SK-N-SH treated with all-trans-retinoic acid at 6 μM for 48 hours (cell line): ENCODE measurements at regions not wholly inside any gene's neighbourhood (a gene's known extent, or its start where the extent isn't known, plus 50 kb on each side); places are given as distances from the start of the nearest gene placed in this dataset.

Experiments used
- ATAC-seq: fragments of 200-7000 bp; cut with Tn5 transposase; 3 replicates; pipeline ENCODE4 v1.9.1; 2020; ENCODE audit warnings: mild to moderate bottlenecking, moderate library complexity
- ARNTL ChIP-seq: fragments of 450-650 bp; formaldehyde crosslinking; IDR thresholded peaks from 2 replicates; pipeline ENCODE4 v1.5.0; 2020; ENCODE audit warnings: low read depth, mild to moderate bottlenecking, moderate library complexity, borderline replicate concordance
- BACH2 ChIP-seq: fragments of 250-450 bp; sonication (Bioruptor Pico); IDR thresholded peaks from 2 replicates; pipeline ENCODE4 v1.9.0; 2021; ENCODE audit warnings: mild to moderate bottlenecking, borderline replicate concordance
- CREB5 ChIP-seq: fragments of 250-450 bp; sonication (Bioruptor Pico); IDR thresholded peaks from 2 replicates; pipeline ENCODE4 v1.5.1; 2020; ENCODE audit warnings: low read depth, mild to moderate bottlenecking, moderate library complexity
- CSRNP3 ChIP-seq: fragments of 250-450 bp; sonication (Bioruptor Pico); IDR thresholded peaks from 2 replicates; pipeline ENCODE4 v1.5.1; 2021; ENCODE audit warnings: mild to moderate bottlenecking, moderate library complexity
- GLIS3 ChIP-seq: fragments of 250-450 bp; sonication (Bioruptor Pico); IDR thresholded peaks from 2 replicates; pipeline ENCODE4 v1.5.0; 2020; ENCODE audit warnings: mild to moderate bottlenecking, moderate library complexity
- ISL1 ChIP-seq: fragments of 250-450 bp; sonication (Bioruptor Pico); IDR thresholded peaks from 2 replicates; pipeline ENCODE4 v2.1.2; 2022; ENCODE audit warnings: mild to moderate bottlenecking, moderate library complexity
- OSR1 ChIP-seq: fragments of 250-450 bp; sonication (Bioruptor Pico); IDR thresholded peaks from 2 replicates; pipeline ENCODE4 v1.8.0; 2022; ENCODE audit warnings: moderate library complexity, mild to moderate bottlenecking, inconsistent platforms
- PATZ1 ChIP-seq: fragments of 250-450 bp; sonication (Bioruptor Pico); IDR thresholded peaks from 2 replicates; pipeline ENCODE4 v1.8.0; 2020; ENCODE audit warnings: mild to moderate bottlenecking, moderate library complexity, borderline replicate concordance
- POU6F1 ChIP-seq: fragments of 250-450 bp; sonication (Bioruptor Pico); IDR thresholded peaks from 2 replicates; pipeline ENCODE4 v1.8.0; 2021; ENCODE audit warnings: low read depth, mild to moderate bottlenecking, moderate library complexity, borderline replicate concordance
- RARB ChIP-seq: fragments of 250-450 bp; sonication (Bioruptor Pico); IDR thresholded peaks from 2 replicates; pipeline ENCODE4 v1.8.0; 2021; ENCODE audit warnings: mild to moderate bottlenecking, moderate library complexity
- SNAI2 ChIP-seq: fragments of 250-450 bp; sonication (Bioruptor Pico); IDR thresholded peaks from 2 replicates; pipeline ENCODE4 v1.5.0; 2020; ENCODE audit warnings: mild to moderate bottlenecking, moderate library complexity
- TCF4 ChIP-seq: fragments of 250-450 bp; sonication (Bioruptor Pico); IDR thresholded peaks from 2 replicates; pipeline ENCODE4 v1.8.0; 2021; ENCODE audit warnings: mild to moderate bottlenecking, moderate library complexity, borderline replicate concordance
- TOX ChIP-seq: fragments of 250-450 bp; sonication (Bioruptor Pico); IDR thresholded peaks from 2 replicates; pipeline ENCODE4 v1.8.0; 2021; ENCODE audit warnings: mild to moderate bottlenecking, moderate library complexity, borderline replicate concordance
- TSHZ2 ChIP-seq: fragments of 250-450 bp; sonication (Bioruptor Pico); IDR thresholded peaks from 2 replicates; pipeline ENCODE4 v1.5.0; 2020; ENCODE audit warnings: mild to moderate bottlenecking, moderate library complexity
- ZC3H10 ChIP-seq: fragments of 250-450 bp; sonication (Bioruptor Pico); IDR thresholded peaks from 2 replicates; pipeline ENCODE4 v1.5.1; 2021; ENCODE audit warnings: mild to moderate bottlenecking, moderate library complexity
- ZFP3 ChIP-seq: fragments of 250-450 bp; sonication (Bioruptor Pico); IDR thresholded peaks from 2 replicates; pipeline ENCODE4 v1.5.0; 2020; ENCODE audit warnings: mild to moderate bottlenecking, moderate library complexity
- ZFP30 ChIP-seq: fragments of 450-650 bp; formaldehyde crosslinking; IDR thresholded peaks from 2 replicates; pipeline ENCODE4 v1.5.0; 2022; ENCODE audit warnings: mild to moderate bottlenecking, moderate library complexity
- ZNF70 ChIP-seq: fragments of 450-650 bp; formaldehyde crosslinking; IDR thresholded peaks from 2 replicates; pipeline ENCODE4 v1.5.0; 2020; ENCODE audit warnings: mild to moderate bottlenecking, moderate library complexity

GRCh38 chr7:132004529-132004928, 448.1 kb upstream of the PODXL start:
- TF ChIP-seq CREB5 (CRISPR knock-in tag) (no peak), RARB (CRISPR knock-in tag) (no peak), BACH2 (CRISPR knock-in tag) (no peak), OSR1 (no peak), ZC3H10 (no peak), ZFP30 (CRISPR knock-in tag) (no peak), TOX (CRISPR knock-in tag) (0 out of 2 replicates have a peak, but pooled peaks have one; percentile 51)
- peak; percentile 98 for ATAC-seq

GRCh38 chr7:132002343-132002968, 446.0 kb upstream of the PODXL start:
- no peak for ATAC-seq
- TF ChIP-seq OSR1 = no peak
- TF ChIP-seq ZFP3 (CRISPR knock-in tag) = no peak
- TF ChIP-seq ISL1 = no peak
- no peak for TF ChIP-seq BACH2 (CRISPR knock-in tag)
- no peak for TF ChIP-seq TCF4 (CRISPR knock-in tag)
- TF ChIP-seq TOX (CRISPR knock-in tag) = no peak
- no peak for TF ChIP-seq PATZ1 (CRISPR knock-in tag)
- TF ChIP-seq POU6F1 (CRISPR knock-in tag) = no peak
- TF ChIP-seq GLIS3 (CRISPR knock-in tag) = no peak
- no peak for TF ChIP-seq CSRNP3 (CRISPR knock-in tag)
- TF ChIP-seq ZFP30 (CRISPR knock-in tag) = no peak
- no peak for TF ChIP-seq ARNTL (CRISPR knock-in tag)
- TF ChIP-seq RARB (CRISPR knock-in tag) = no peak
- TF ChIP-seq, all 23 proteins: peak for 0

- TF ChIP-seq TOX (CRISPR knock-in tag) (no peak), ZFP3 (CRISPR knock-in tag) (no peak), ZNF70 (CRISPR knock-in tag) (no peak), CREB5 (CRISPR knock-in tag) (no peak), PATZ1 (CRISPR knock-in tag) (no peak), BACH2 (CRISPR knock-in tag) (no peak), RARB (CRISPR knock-in tag) (no peak), ISL1 (no peak), POU6F1 (CRISPR knock-in tag) (no peak), TSHZ2 (CRISPR knock-in tag) (no peak), GLIS3 (CRISPR knock-in tag) (no peak), OSR1 (no peak), SNAI2 (no peak), ARNTL (CRISPR knock-in tag) (no peak)
- ATAC-seq = no peak
Observed at GRCh38 chr7:132001146-132001545, 444.7 kb upstream of the PODXL start.
